ENCODE measurements at regions not wholly inside any gene's neighbourhood (a gene's known extent, or its start where the extent isn't known, plus 50 kb on each side); places are given as distances from the start of the nearest gene placed in this dataset.

- TF ChIP-seq POLR2A (IDR thresholded peaks at IDR 0.05; ENCODE audit: low read length) (no peak), GATA1 (IDR thresholded peaks at IDR 0.05; ENCODE audit: low read depth, low read length) (no peak)
Observed at GRCh38 chr5:149435015-149435376, 55.9 kb upstream of the IL17B start.
